ENCODE measurements at regions not wholly inside any gene's neighbourhood (a gene's known extent, or its start where the extent isn't known, plus 50 kb on each side); places are given as distances from the start of the nearest gene placed in this dataset.

- Mint-ChIP-seq H3K4me3 (no peak overlapping the region), H3K27me3 (no peaks in the 10 kb centered on the region), H3K4me1 (no peaks in the 10 kb centered on the region), H3K9me3 (ENCODE audit: insufficient read depth) (no peaks in the 10 kb centered on the region), H3K27ac (no peak overlapping the region)
- H2AFZ ChIP-seq (ENCODE audit: insufficient read depth, low read depth, low read length, poor library complexity, severe bottlenecking): no peak overlapping the region
- H3K4me2 ChIP-seq (replicated peaks; ENCODE audit: low read depth, low read length, poor library complexity, severe bottlenecking): no peak overlapping the region
- H3K4me1 ChIP-seq (ENCODE audit: control insufficient read depth in 2 of 2, insufficient read depth in 2 of 2, low read length in 2 of 2): no peaks in the 10 kb centered on the region
- H3K36me3 ChIP-seq (replicated peaks in 1 of 2; ENCODE audit: control extremely low read depth in 1 of 2, control insufficient read depth in 1 of 2, extremely low read depth in 1 of 2, insufficient read depth in 2 of 2, low read length in 1 of 2): no peaks in the 10 kb centered on the region
- no CpG with 5 or more reads among the region's 5 CpGs for WGBS (ENCODE audit: insufficient coverage)
- H3K9me3 ChIP-seq (ENCODE audit: control extremely low read depth in 1 of 3, control insufficient read depth in 2 of 3, insufficient read depth in 1 of 3, low read length in 2 of 3): no peaks in the 10 kb centered on the region
- H4K20me1 ChIP-seq (ENCODE audit: control insufficient read depth, insufficient read depth, low read length, poor library complexity, severe bottlenecking): no peaks in the 10 kb centered on the region
- H3K79me2 ChIP-seq (ENCODE audit: control insufficient read depth, insufficient read depth, low read length): no peaks in the 10 kb centered on the region
- H3K27me3 ChIP-seq (replicated peaks in 1 of 4; ENCODE audit: control extremely low read depth in 1 of 4, control insufficient read depth in 3 of 4, insufficient read depth in 4 of 4, low read length in 3 of 4): no peaks in the 10 kb centered on the region
- ATAC-seq (ENCODE audit: low read depth) (no peak), DNase-seq (no peak)
- CTCF ChIA-PET: no interaction called here
- POLR2A ChIA-PET: no interaction called here
- intact Hi-C loops (cut with micrococcal nuclease): no loop called here
- no peak overlapping the region for H3K27ac ChIP-seq (ENCODE audit: low read length in 2 of 2)
- no peak overlapping the region for H3K9ac ChIP-seq (ENCODE audit: low read length)
- no peak overlapping the region for H3K4me3 ChIP-seq (ENCODE audit: control extremely low read depth in 1 of 5, extremely low read depth in 1 of 5, insufficient read depth in 1 of 5, low read depth in 2 of 5, low read length in 4 of 5)
- TF ChIP-seq EZH2 (IDR thresholded peaks at IDR 0.05; ENCODE audit: borderline replicate concordance, insufficient read depth, low read depth, low read length, poor library complexity, severe bottlenecking): no peak
- TF ChIP-seq CTCF (IDR thresholded peaks at IDR 0.05): no peak
Observed at GRCh38 chr4:104032896-104033295, 313.1 kb upstream of the TACR3 start.

GRCh38 chr4:104025251-104025650, 305.5 kb upstream of the TACR3 start:
- no peak for ATAC-seq (ENCODE audit: low read depth)
- POLR2A ChIA-PET: no interaction called here
- CTCF ChIA-PET: no interaction called here
- Mint-ChIP-seq H3K27ac (no peak overlapping the region), H3K4me1 (no peaks in the 10 kb centered on the region), H3K4me3 (no peak overlapping the region), H3K9me3 (ENCODE audit: insufficient read depth) (no peaks in the 10 kb centered on the region), H3K27me3 (no peaks in the 10 kb centered on the region)
- no peak for TF ChIP-seq CTCF (IDR thresholded peaks at IDR 0.05)
- TF ChIP-seq EZH2 (IDR thresholded peaks at IDR 0.05; ENCODE audit: borderline replicate concordance, insufficient read depth, low read depth, low read length, poor library complexity, severe bottlenecking): no peak
- Histone ChIP-seq H3K4me1 (ENCODE audit: control insufficient read depth in 2 of 2, insufficient read depth in 2 of 2, low read length in 2 of 2) (no peaks in the 10 kb centered on the region), H3K9ac (ENCODE audit: low read length) (no peak overlapping the region), H3K27ac (ENCODE audit: low read length in 2 of 2) (no peak overlapping the region), H4K20me1 (ENCODE audit: control insufficient read depth, insufficient read depth, low read length, poor library complexity, severe bottlenecking) (no peaks in the 10 kb centered on the region), H3K4me3 (ENCODE audit: control extremely low read depth in 1 of 5, extremely low read depth in 1 of 5, insufficient read depth in 1 of 5, low read depth in 2 of 5, low read length in 4 of 5) (no peak overlapping the region), H2AFZ (ENCODE audit: insufficient read depth, low read depth, low read length, poor library complexity, severe bottlenecking) (no peak overlapping the region), H3K4me2 (replicated peaks; ENCODE audit: low read depth, low read length, poor library complexity, severe bottlenecking) (no peak overlapping the region), H3K79me2 (ENCODE audit: control insufficient read depth, insufficient read depth, low read length) (no peaks in the 10 kb centered on the region), H3K36me3 (replicated peaks in 1 of 2; ENCODE audit: control extremely low read depth in 1 of 2, control insufficient read depth in 1 of 2, extremely low read depth in 1 of 2, insufficient read depth in 2 of 2, low read length in 1 of 2) (no peaks in the 10 kb centered on the region), H3K27me3 (replicated peaks in 1 of 4; ENCODE audit: control extremely low read depth in 1 of 4, control insufficient read depth in 3 of 4, insufficient read depth in 4 of 4, low read length in 3 of 4) (no peaks in the 10 kb centered on the region), H3K9me3 (ENCODE audit: control extremely low read depth in 1 of 3, control insufficient read depth in 2 of 3, insufficient read depth in 1 of 3, low read length in 2 of 3) (no peaks in the 10 kb centered on the region)
- DNase-seq: no peak
- intact Hi-C loops (cut with micrococcal nuclease): no loop called here

Data from B cell (primary cell).